HepG2 (cell line): ENCODE measurements at regions not wholly inside any gene's neighbourhood (a gene's known extent, or its start where the extent isn't known, plus 50 kb on each side); places are given as distances from the start of the nearest gene placed in this dataset.

ENCODE experiments used
- GATAD2A ChIP-seq: IDR thresholded peaks from 2 replicates; pipeline ENCODE4 v1.6.1; 2016
- HMG20A ChIP-seq: IDR thresholded peaks from 2 replicates; pipeline ENCODE4 v1.6.1; 2016; ENCODE audit warnings: borderline replicate concordance
- NFKB2 ChIP-seq: sonication (generic); formaldehyde crosslinking; IDR thresholded peaks from 2 replicates; pipeline ENCODE4 v1.4.0; 2020; ENCODE audit warnings: missing genetic modification reagents, borderline replicate concordance
- NRL ChIP-seq: sonication (generic); formaldehyde crosslinking; IDR thresholded peaks from 2 replicates; pipeline ENCODE4 v1.5.0; 2020; ENCODE audit warnings: missing genetic modification reagents, mild to moderate bottlenecking, moderate library complexity, borderline replicate concordance
- RAD21 ChIP-seq: fragments of 450-650 bp; formaldehyde crosslinking; IDR thresholded peaks from 2 replicates; pipeline ENCODE4 v1.5.0; 2020; ENCODE audit warnings: mild to moderate bottlenecking
- RARG ChIP-seq: sonication (generic); formaldehyde crosslinking; IDR thresholded peaks from 2 replicates; pipeline ENCODE4 v1.4.0; 2020; ENCODE audit warnings: low read depth, mild to moderate bottlenecking, missing genetic modification reagents
- SATB2 ChIP-seq: sonication (generic); formaldehyde crosslinking; IDR thresholded peaks from 2 replicates; pipeline ENCODE4 v1.5.0; 2020; ENCODE audit warnings: missing genetic modification reagents
- SMC3 ChIP-seq: IDR thresholded peaks from 2 replicates; pipeline ENCODE4 v1.6.1; 2011; ENCODE audit warnings: low read length, improper control_type of control experiment
- TMF1 ChIP-seq: sonication (generic); formaldehyde crosslinking; IDR thresholded peaks from 2 replicates; pipeline ENCODE4 v1.8.1; 2022; ENCODE audit warnings: low read depth, missing genetic modification reagents
- TOE1 ChIP-seq: sonication (generic); formaldehyde crosslinking; IDR thresholded peaks from 2 replicates; pipeline ENCODE4 v1.4.0; 2020; ENCODE audit warnings: mild to moderate bottlenecking, missing genetic modification reagents
- ZNF234 ChIP-seq: sonication (generic); formaldehyde crosslinking; conservative IDR thresholded peaks from 2 replicates; pipeline ENCODE4 v1.5.1; 2020; ENCODE audit warnings: mild to moderate bottlenecking, missing genetic modification reagents
- ZNF605 ChIP-seq: sonication (generic); formaldehyde crosslinking; IDR thresholded peaks from 2 replicates; pipeline ENCODE4 v1.8.0; 2022; ENCODE audit warnings: mild to moderate bottlenecking, missing genetic modification reagents
- ZNF678 ChIP-seq: sonication (generic); formaldehyde crosslinking; IDR thresholded peaks from 2 replicates; pipeline ENCODE4 v1.4.0; 2020; ENCODE audit warnings: mild to moderate bottlenecking, missing genetic modification reagents
- ZNF816 ChIP-seq: sonication (generic); formaldehyde crosslinking; IDR thresholded peaks from 2 replicates; pipeline ENCODE4 v1.8.0; 2022; ENCODE audit warnings: missing genetic modification reagents, mild to moderate bottlenecking, borderline replicate concordance
- ZNF839 ChIP-seq: sonication (generic); formaldehyde crosslinking; IDR thresholded peaks from 2 replicates; pipeline ENCODE4 v1.4.0; 2020; ENCODE audit warnings: missing genetic modification reagents, mild to moderate bottlenecking, borderline replicate concordance
- ZSCAN31 ChIP-seq: sonication (generic); formaldehyde crosslinking; IDR thresholded peaks from 2 replicates; pipeline ENCODE4 v1.5.0; 2020; ENCODE audit warnings: low read depth, mild to moderate bottlenecking, missing genetic modification reagents
- TF ChIP-seq, protein P1 (sequence below): sonication (generic); formaldehyde crosslinking; IDR thresholded peaks from 2 replicates; pipeline ENCODE4 v1.5.1; 2020; ENCODE audit warnings: missing genetic modification reagents, mild to moderate bottlenecking, borderline replicate concordance
- TF ChIP-seq, protein P2 (sequence below): sonication (generic); formaldehyde crosslinking; IDR thresholded peaks from 2 replicates; pipeline ENCODE4 v1.8.0; 2022; ENCODE audit warnings: missing genetic modification reagents, mild to moderate bottlenecking, borderline replicate concordance
- TF ChIP-seq, protein P3 (sequence below): sonication (generic); formaldehyde crosslinking; IDR thresholded peaks from 2 replicates; pipeline ENCODE4 v1.4.0; 2020; ENCODE audit warnings: missing genetic modification reagents
- TF ChIP-seq, protein P4 (sequence below): sonication (generic); formaldehyde crosslinking; conservative IDR thresholded peaks from 2 replicates; pipeline ENCODE4 v1.4.0; 2020; ENCODE audit warnings: missing genetic modification reagents
- TF ChIP-seq, protein P5 (sequence below): IDR thresholded peaks from 2 replicates; pipeline ENCODE4 v1.6.1; 2016; ENCODE audit warnings: low read depth, control low read depth

DNA sequence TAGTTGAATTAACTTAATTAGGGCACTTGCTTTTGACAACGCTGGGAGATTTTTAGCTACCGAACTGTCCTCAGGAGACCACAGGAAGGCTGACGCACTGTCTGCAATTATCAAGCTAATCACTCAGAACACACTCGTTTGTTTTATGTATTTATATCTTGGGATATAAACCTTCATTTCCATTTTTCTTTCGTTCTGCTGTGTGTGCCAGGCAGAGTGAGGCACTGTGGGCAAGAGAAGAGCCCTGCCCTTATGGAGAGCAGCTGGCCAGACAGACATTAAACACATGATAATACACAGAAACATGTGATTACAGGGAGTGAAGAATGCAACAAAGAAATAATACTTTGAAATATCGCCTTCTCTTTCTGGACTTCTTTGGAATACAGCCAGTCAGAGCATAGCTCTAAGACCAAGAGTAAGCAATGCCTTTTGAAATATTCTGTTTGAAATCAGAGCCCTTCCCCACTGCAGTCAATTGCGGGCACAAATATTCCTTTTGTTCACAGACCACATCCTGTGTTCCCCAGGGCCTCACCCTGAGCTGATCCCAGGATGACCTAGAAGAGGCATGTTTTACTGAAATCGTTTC, 96.8 kb downstream of the ANKRD60 start (continued):
- TF ChIP-seq ZNF839 (no peak), NRL (CRISPR knock-in tag) (no peak), ZNF605 (no peak), HMG20A (CRISPR knock-in tag) (peak; percentile 62; the same call in 1 of the 2 replicates), GATAD2A (CRISPR knock-in tag) (0 out of 2 replicates have a peak, but pooled peaks have one; percentile 25), SMC3 (no peak), ZSCAN31 (no peak), RAD21 (no peak), NFKB2 (CRISPR knock-in tag) (no peak), TOE1 (CRISPR knock-in tag) (no peak), ZNF678 (CRISPR knock-in tag) (no peak), ZNF234 (CRISPR knock-in tag) (no peak), ZNF816 (CRISPR knock-in tag) (no peak), SATB2 (CRISPR knock-in tag) (no peak), RARG (no peak), TMF1 (CRISPR knock-in tag) (no peak)
- TF ChIP-seq, protein P1, sequence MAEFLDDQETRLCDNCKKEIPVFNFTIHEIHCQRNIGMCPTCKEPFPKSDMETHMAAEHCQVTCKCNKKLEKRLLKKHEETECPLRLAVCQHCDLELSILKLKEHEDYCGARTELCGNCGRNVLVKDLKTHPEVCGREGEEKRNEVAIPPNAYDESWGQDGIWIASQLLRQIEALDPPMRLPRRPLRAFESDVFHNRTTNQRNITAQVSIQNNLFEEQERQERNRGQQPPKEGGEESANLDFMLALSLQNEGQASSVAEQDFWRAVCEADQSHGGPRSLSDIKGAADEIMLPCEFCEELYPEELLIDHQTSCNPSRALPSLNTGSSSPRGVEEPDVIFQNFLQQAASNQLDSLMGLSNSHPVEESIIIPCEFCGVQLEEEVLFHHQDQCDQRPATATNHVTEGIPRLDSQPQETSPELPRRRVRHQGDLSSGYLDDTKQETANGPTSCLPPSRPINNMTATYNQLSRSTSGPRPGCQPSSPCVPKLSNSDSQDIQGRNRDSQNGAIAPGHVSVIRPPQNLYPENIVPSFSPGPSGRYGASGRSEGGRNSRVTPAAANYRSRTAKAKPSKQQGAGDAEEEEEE (CRISPR knock-in tag) = no peak
- TF ChIP-seq, protein P2, sequence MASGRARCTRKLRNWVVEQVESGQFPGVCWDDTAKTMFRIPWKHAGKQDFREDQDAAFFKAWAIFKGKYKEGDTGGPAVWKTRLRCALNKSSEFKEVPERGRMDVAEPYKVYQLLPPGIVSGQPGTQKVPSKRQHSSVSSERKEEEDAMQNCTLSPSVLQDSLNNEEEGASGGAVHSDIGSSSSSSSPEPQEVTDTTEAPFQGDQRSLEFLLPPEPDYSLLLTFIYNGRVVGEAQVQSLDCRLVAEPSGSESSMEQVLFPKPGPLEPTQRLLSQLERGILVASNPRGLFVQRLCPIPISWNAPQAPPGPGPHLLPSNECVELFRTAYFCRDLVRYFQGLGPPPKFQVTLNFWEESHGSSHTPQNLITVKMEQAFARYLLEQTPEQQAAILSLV (CRISPR knock-in tag) = no peak
- TF ChIP-seq, protein P3, sequence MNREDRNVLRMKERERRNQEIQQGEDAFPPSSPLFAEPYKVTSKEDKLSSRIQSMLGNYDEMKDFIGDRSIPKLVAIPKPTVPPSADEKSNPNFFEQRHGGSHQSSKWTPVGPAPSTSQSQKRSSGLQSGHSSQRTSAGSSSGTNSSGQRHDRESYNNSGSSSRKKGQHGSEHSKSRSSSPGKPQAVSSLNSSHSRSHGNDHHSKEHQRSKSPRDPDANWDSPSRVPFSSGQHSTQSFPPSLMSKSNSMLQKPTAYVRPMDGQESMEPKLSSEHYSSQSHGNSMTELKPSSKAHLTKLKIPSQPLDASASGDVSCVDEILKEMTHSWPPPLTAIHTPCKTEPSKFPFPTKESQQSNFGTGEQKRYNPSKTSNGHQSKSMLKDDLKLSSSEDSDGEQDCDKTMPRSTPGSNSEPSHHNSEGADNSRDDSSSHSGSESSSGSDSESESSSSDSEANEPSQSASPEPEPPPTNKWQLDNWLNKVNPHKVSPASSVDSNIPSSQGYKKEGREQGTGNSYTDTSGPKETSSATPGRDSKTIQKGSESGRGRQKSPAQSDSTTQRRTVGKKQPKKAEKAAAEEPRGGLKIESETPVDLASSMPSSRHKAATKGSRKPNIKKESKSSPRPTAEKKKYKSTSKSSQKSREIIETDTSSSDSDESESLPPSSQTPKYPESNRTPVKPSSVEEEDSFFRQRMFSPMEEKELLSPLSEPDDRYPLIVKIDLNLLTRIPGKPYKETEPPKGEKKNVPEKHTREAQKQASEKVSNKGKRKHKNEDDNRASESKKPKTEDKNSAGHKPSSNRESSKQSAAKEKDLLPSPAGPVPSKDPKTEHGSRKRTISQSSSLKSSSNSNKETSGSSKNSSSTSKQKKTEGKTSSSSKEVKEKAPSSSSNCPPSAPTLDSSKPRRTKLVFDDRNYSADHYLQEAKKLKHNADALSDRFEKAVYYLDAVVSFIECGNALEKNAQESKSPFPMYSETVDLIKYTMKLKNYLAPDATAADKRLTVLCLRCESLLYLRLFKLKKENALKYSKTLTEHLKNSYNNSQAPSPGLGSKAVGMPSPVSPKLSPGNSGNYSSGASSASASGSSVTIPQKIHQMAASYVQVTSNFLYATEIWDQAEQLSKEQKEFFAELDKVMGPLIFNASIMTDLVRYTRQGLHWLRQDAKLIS (CRISPR knock-in tag) = no peak
- TF ChIP-seq, protein P4, sequence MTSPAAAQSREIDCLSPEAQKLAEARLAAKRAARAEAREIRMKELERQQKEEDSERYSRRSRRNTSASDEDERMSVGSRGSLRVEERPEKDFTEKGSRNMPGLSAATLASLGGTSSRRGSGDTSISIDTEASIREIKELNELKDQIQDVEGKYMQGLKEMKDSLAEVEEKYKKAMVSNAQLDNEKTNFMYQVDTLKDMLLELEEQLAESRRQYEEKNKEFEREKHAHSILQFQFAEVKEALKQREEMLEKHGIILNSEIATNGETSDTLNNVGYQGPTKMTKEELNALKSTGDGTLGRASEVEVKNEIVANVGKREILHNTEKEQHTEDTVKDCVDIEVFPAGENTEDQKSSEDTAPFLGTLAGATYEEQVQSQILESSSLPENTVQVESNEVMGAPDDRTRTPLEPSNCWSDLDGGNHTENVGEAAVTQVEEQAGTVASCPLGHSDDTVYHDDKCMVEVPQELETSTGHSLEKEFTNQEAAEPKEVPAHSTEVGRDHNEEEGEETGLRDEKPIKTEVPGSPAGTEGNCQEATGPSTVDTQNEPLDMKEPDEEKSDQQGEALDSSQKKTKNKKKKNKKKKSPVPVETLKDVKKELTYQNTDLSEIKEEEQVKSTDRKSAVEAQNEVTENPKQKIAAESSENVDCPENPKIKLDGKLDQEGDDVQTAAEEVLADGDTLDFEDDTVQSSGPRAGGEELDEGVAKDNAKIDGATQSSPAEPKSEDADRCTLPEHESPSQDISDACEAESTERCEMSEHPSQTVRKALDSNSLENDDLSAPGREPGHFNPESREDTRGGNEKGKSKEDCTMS = no peak
- TF ChIP-seq, protein P5, sequence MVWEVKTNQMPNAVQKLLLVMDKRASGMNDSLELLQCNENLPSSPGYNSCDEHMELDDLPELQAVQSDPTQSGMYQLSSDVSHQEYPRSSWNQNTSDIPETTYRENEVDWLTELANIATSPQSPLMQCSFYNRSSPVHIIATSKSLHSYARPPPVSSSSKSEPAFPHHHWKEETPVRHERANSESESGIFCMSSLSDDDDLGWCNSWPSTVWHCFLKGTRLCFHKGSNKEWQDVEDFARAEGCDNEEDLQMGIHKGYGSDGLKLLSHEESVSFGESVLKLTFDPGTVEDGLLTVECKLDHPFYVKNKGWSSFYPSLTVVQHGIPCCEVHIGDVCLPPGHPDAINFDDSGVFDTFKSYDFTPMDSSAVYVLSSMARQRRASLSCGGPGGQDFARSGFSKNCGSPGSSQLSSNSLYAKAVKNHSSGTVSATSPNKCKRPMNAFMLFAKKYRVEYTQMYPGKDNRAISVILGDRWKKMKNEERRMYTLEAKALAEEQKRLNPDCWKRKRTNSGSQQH (CRISPR knock-in tag) = no peak
